Esophagus muscularis mucosa (tissue), 4 donors: ENCODE measurements at regions not wholly inside any gene's neighbourhood (a gene's known extent, or its start where the extent isn't known, plus 50 kb on each side); places are given as distances from the start of the nearest gene placed in this dataset.

Source experiments
- DNase-seq: peaks from one replicate; pipeline ENCODE4 v3.0.0-alpha.2; 2017; ENCODE audit errors: extremely low spot score
- H3K27ac ChIP-seq, 4 donors: fragments of 200-600 bp; sonication (generic); replicated peaks in 1 of 4; 1 replicate in 3 of 4; 2 replicates in 1 of 4; pipeline ENCODE4 v1.5.1; 2016 to 2019; ENCODE audit warnings: mild to moderate bottlenecking in 1 of 4
- H3K27me3 ChIP-seq, 4 donors: fragments of 200-600 bp; sonication (generic); one replicate each; pipeline versions ENCODE4 v1.5.1 to v1.6.0; 2016 to 2019
- H3K36me3 ChIP-seq, 4 donors: fragments of 200-600 bp; sonication (generic); one replicate each; pipeline ENCODE4 v1.5.1; 2016 to 2019
- H3K4me1 ChIP-seq, 4 donors: fragments of 200-600 bp; sonication (generic); one replicate each; pipeline ENCODE4 v1.5.1; 2016 to 2019
- H3K4me3 ChIP-seq, 4 donors: fragments of 200-600 bp; sonication (generic); 1 replicate in 2 of 4; 2 replicates in 2 of 4; pipeline ENCODE4 v1.5.1; 2016 to 2019; ENCODE audit warnings: mild to moderate bottlenecking in 4 of 4, moderate library complexity in 1 of 4
- H3K9me3 ChIP-seq, 4 donors: fragments of 200-600 bp; sonication (generic); 1 replicate in 3 of 4; 2 replicates in 1 of 4; pipeline ENCODE4 v1.5.1; 2016 to 2019
- EP300 ChIP-seq: sonication (generic); formaldehyde crosslinking; IDR thresholded peaks from one replicate; pipeline ENCODE4 v1.6.1; 2017; ENCODE audit warnings: antibody characterized with exemption
- POLR2A ChIP-seq: fragments of 450-650 bp; IDR thresholded peaks from one replicate; pipeline ENCODE4 v1.6.1; 2017; ENCODE audit warnings: antibody characterized with exemption, moderate library complexity, mild to moderate bottlenecking, low read depth
- POLR2AphosphoS5 ChIP-seq, 2 donors: sonication (generic); formaldehyde crosslinking; IDR thresholded peaks; one replicate each; pipeline ENCODE4 v1.6.1; 2017; ENCODE audit warnings: antibody characterized with exemption in 2 of 2
- WGBS: methylation state at CpG from one replicate; pipeline ENCODE4 v1.1.5; 2018; 5-methylcytosine and 5-hydroxymethylcytosine counted together
- intact Hi-C: fragments of 100-400 bp; cut with DNase I; formaldehyde crosslinking; loops from one replicate; pipeline ENCODE4 v1.15.1; 2023
- TF ChIP-seq, protein P1 (sequence below), 3 experiments: fragments of 200-600 bp in 2 of 3; fragments of 450-650 bp in 1 of 3; sonication (generic) in 2 of 3; IDR thresholded peaks; one replicate each; pipeline ENCODE4 v1.5.1; 2017 to 2019; ENCODE audit warnings: antibody characterized with exemption in 3 of 3, mild to moderate bottlenecking in 2 of 3, moderate library complexity in 1 of 3

DNA sequence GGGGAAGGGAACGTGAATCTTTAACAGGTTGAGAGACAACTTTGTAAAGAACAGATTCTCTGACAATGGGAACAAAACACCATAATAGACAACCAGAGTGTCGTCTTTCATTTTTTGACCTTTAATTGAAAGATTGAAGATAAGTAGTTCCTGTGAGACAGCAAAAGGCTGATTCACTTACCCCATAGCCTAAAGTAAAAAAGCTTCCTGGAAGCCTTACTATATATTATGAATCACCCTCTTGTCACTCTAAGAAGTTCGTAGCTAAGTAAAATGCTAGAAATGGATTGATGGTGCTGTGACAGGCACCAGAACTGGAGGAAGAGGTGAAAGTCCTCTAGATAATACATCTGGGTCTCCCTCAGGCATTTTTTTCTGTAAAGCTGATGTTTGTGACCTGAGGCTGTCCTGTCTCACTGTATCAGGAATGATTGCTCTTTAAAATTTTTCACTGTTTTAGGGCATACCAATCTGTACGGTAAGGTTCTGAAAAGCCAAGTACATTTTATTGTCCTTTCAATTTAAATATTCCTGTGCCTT, 824.6 kb upstream of the SEMA6D start:
- no peak for DNase-seq
- no peaks in the 10 kb centered on the region for H3K27me3 ChIP-seq
- intact Hi-C loops: no loop called here
- no peak for TF ChIP-seq POLR2AphosphoS5 (IDR thresholded peaks at IDR 0.05)
- TF ChIP-seq POLR2A: no peak
- no peak for TF ChIP-seq EP300
- TF ChIP-seq, protein P1, sequence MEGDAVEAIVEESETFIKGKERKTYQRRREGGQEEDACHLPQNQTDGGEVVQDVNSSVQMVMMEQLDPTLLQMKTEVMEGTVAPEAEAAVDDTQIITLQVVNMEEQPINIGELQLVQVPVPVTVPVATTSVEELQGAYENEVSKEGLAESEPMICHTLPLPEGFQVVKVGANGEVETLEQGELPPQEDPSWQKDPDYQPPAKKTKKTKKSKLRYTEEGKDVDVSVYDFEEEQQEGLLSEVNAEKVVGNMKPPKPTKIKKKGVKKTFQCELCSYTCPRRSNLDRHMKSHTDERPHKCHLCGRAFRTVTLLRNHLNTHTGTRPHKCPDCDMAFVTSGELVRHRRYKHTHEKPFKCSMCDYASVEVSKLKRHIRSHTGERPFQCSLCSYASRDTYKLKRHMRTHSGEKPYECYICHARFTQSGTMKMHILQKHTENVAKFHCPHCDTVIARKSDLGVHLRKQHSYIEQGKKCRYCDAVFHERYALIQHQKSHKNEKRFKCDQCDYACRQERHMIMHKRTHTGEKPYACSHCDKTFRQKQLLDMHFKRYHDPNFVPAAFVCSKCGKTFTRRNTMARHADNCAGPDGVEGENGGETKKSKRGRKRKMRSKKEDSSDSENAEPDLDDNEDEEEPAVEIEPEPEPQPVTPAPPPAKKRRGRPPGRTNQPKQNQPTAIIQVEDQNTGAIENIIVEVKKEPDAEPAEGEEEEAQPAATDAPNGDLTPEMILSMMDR (IDR thresholded peaks at IDR 0.05): no peak
- no peaks in the 10 kb centered on the region for H3K36me3 ChIP-seq
- WGBS: 73% methylated on average over 4 of the region's 4 CpGs
- H3K4me3 ChIP-seq: no peak overlapping the region
- no peaks in the 10 kb centered on the region for H3K9me3 ChIP-seq
- H3K27ac ChIP-seq: no peak overlapping the region
- H3K4me1 ChIP-seq: no peaks in the 10 kb centered on the region

DNA sequence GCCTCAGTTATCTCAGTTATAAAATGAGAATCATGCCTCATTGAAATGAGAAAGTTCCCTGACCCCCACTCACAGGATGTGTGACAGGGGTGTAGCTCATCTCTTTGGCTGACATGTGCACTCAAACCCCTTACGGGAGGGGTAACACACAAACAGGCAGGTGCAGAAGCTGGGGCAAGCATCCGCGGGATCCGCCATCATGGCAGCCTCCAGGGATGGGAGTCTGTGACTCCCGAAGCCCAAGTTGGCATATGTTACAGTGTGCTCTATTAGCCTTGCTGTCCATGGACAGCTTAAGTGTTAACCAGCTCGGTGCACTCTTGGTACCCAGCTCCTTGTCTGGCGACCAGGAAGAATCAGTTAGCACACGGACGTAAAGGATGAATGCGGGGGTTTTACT, 822.7 kb upstream of the SEMA6D start:
- intact Hi-C loops: no loop called here
- Histone ChIP-seq H3K4me3 (no peak overlapping the region), H3K4me1 (no peaks in the 10 kb centered on the region), H3K27ac (no peak overlapping the region), H3K9me3 (no peaks in the 10 kb centered on the region), H3K36me3 (no peaks in the 10 kb centered on the region), H3K27me3 (no peaks in the 10 kb centered on the region)
- WGBS: 98% methylated on average over 10 of the region's 10 CpGs
- no peak for TF ChIP-seq POLR2AphosphoS5 (IDR thresholded peaks at IDR 0.05)
- TF ChIP-seq POLR2A: no peak
- TF ChIP-seq, protein P1 (IDR thresholded peaks at IDR 0.05): no peak
- no peak for TF ChIP-seq EP300
- no peak for DNase-seq

DNA sequence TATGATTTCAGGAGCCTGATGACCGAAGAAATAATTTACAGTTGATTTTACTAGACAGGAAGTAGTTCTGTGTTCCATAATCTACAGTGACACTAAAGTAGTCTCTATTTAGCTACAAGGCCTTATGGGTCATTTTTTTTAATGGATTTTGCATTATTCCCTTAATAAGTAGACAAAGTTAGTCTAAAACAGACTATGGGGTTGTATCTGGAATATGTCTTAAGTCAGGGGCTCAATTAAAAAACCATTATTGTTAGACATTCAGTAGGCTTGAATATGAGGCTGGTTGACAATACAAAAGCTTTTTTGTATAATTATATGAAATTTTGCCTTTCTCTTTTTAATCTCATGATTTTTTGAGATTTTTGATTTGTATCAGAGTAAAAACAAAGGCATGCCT, 820.0 kb upstream of the SEMA6D start:
- Histone ChIP-seq H3K9me3 (no peaks in the 10 kb centered on the region), H3K27ac (no peak overlapping the region), H3K4me1 (no peaks in the 10 kb centered on the region), H3K4me3 (no peak overlapping the region), H3K27me3 (no peaks in the 10 kb centered on the region), H3K36me3 (no peaks in the 10 kb centered on the region)
- intact Hi-C loops: no loop called here
- TF ChIP-seq, protein P1 (IDR thresholded peaks at IDR 0.05): no peak
- no peak for TF ChIP-seq POLR2A
- DNase-seq: no peak
- 59% methylated on average over 1 of the region's 1 CpG for WGBS

DNA sequence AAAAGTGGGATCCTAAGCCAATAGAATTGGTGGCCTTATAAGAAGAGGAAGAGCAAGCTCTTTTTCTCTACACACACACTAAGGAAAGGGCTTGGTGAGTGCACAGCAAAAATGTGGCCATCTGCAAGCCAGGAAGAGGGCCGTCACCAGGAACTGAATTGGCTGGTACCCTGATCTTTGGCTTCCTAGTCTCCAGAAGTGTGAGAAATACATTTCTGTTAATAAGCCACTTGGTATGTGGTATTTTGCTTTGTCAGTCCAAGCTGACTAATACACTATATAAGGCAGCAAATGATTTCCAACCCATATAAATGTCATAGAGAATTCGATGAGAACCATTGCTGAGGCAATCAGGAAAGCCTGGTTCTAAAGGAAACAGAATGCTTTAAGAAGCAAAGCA, 816.3 kb upstream of the SEMA6D start:
- intact Hi-C loops: no loop called here
- DNase-seq: no peak
- no peaks in the 10 kb centered on the region for H3K36me3 ChIP-seq
- no peaks in the 10 kb centered on the region for H3K27me3 ChIP-seq
- no peak overlapping the region for H3K4me3 ChIP-seq
- TF ChIP-seq POLR2A (no peak), POLR2AphosphoS5 (IDR thresholded peaks at IDR 0.05) (no peak), EP300 (no peak)
- TF ChIP-seq, protein P1 (IDR thresholded peaks at IDR 0.05): no peak
- WGBS: 82% methylated on average over 2 of the region's 2 CpGs
- no peaks in the 10 kb centered on the region for H3K4me1 ChIP-seq
- no peak overlapping the region for H3K27ac ChIP-seq
- no peaks in the 10 kb centered on the region for H3K9me3 ChIP-seq

DNA sequence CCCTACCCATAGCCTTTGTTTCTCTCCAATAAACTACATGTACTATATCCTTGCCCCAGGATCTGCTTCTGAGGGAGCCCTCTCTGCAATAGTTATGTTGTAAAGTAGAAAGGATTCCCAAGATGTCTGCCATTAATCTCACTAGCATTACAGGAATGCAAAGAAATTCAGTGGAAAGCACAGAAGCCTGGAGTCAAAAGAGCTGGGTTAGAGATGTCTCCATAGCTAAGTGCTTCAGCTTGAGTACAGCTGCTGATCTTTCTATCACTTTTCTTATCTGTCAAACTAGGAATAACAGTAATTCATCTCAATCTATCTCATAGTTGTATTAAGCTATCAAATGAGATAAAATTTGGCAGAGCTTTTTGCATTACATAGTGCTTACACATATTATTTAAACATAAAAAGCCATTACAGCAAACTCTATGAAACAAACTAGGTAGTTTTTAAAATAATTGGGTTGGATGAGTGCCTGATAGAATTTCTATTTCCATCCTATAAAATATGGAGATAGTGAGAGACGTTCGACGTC, 799.5 kb upstream of the SEMA6D start:
- H3K36me3 ChIP-seq: no peaks in the 10 kb centered on the region
- WGBS: 58% methylated on average over 3 of the region's 3 CpGs
- no peak overlapping the region for H3K4me3 ChIP-seq
- intact Hi-C loops: no loop called here
- H3K9me3 ChIP-seq: no peaks in the 10 kb centered on the region
- no peak overlapping the region for H3K27ac ChIP-seq
- TF ChIP-seq, protein P1 (IDR thresholded peaks at IDR 0.05): no peak
- TF ChIP-seq EP300: no peak
- TF ChIP-seq POLR2AphosphoS5 (IDR thresholded peaks at IDR 0.05): no peak
- no peak for TF ChIP-seq POLR2A
- H3K27me3 ChIP-seq: no peaks in the 10 kb centered on the region
- DNase-seq: no peak
- no peaks in the 10 kb centered on the region for H3K4me1 ChIP-seq
